Subcutaneous abdominal adipose tissue (tissue), 5 donors: ENCODE measurements at regions not wholly inside any gene's neighbourhood (a gene's known extent, or its start where the extent isn't known, plus 50 kb on each side); places are given as distances from the start of the nearest gene placed in this dataset.

Experiments
- H3K27ac ChIP-seq: one replicate; pipeline ENCODE4 v1.7.0; 2013; ENCODE audit warnings: low read depth, mild to moderate bottlenecking, inconsistent platforms, low read length, moderate library complexity
- H3K27me3 ChIP-seq, 5 donors: one replicate each; pipeline ENCODE4 v1.7.0; 2013; ENCODE audit warnings: low read length in 5 of 5, inconsistent platforms in 1 of 5; ENCODE audit not compliant: control insufficient read depth in 5 of 5, insufficient read depth in 4 of 5
- H3K36me3 ChIP-seq, 5 donors: one replicate each; pipeline ENCODE4 v1.7.0; 2013; ENCODE audit warnings: low read length in 5 of 5; ENCODE audit not compliant: control insufficient read depth in 5 of 5, insufficient read depth in 5 of 5
- H3K4me1 ChIP-seq, 5 donors: one replicate each; pipeline ENCODE4 v1.7.0; 2013; ENCODE audit warnings: low read length in 5 of 5, mild to moderate bottlenecking in 3 of 5, moderate library complexity in 1 of 5; ENCODE audit not compliant: control insufficient read depth in 5 of 5, insufficient read depth in 5 of 5
- H3K4me3 ChIP-seq, 5 donors: one replicate each; pipeline ENCODE4 v1.7.0; 2013; ENCODE audit warnings: low read length in 5 of 5, low read depth in 1 of 5
- H3K9ac ChIP-seq, 5 donors: one replicate each; pipeline ENCODE4 v1.7.0; 2013; ENCODE audit warnings: low read length in 5 of 5, mild to moderate bottlenecking in 4 of 5, moderate library complexity in 3 of 5
- H3K9me3 ChIP-seq, 5 donors: one replicate each; pipeline ENCODE4 v1.7.0; 2013; ENCODE audit warnings: low read length in 5 of 5; ENCODE audit not compliant: control insufficient read depth in 5 of 5
- donor health status: healthy.
- donor health status: healthy.
- donor health status: healthy.
- donor health status: healthy.
- donor health status: healthy.

GRCh38 chr9:73515216-73515615 lies 363.6 kb downstream of the ANXA1 start:
- Histone ChIP-seq H3K27ac (no peak overlapping the region), H3K9me3 (no peaks in the 10 kb centered on the region), H3K9ac (no peak overlapping the region), H3K4me1 (no peaks in the 10 kb centered on the region), H3K36me3 (no peaks in the 10 kb centered on the region), H3K27me3 (no peaks in the 10 kb centered on the region), H3K4me3 (no peak overlapping the region)

GRCh38 chr9:73523391-73523790 lies 371.7 kb downstream of the ANXA1 start:
- Histone ChIP-seq H3K4me1 (no peaks in the 10 kb centered on the region), H3K4me3 (no peak overlapping the region), H3K9me3 (no peaks in the 10 kb centered on the region)

DNA sequence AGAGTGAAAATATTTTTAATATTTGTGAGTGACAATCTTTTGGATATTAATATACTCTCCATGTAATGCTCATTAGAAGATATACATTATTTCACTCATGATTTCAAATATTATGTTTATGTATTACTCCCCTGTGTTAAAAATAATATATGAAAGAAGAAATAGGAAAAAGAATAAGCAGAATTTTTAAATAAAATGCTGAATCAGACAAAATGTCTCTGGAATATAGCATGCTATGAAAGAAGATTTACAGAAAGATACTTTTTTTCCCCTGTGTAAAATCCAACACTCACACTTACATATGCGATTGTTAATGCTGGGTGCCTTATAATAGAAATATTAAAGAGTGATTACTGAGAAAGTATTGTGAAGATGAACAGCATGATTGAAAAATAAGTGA lies 373.7 kb downstream of the ANXA1 start:
- H3K9ac ChIP-seq: no peak overlapping the region
- no peaks in the 10 kb centered on the region for H3K9me3 ChIP-seq
- H3K27ac ChIP-seq: no peak overlapping the region
- H3K4me1 ChIP-seq: no peaks in the 10 kb centered on the region
- no peak overlapping the region for H3K4me3 ChIP-seq
- H3K36me3 ChIP-seq: no peaks in the 10 kb centered on the region
- H3K27me3 ChIP-seq: no peaks in the 10 kb centered on the region

More at GRCh38 chr9:73523391-73523790, 371.7 kb downstream of the ANXA1 start:
- H3K27ac ChIP-seq: no peak overlapping the region
- H3K27me3 ChIP-seq: no peaks in the 10 kb centered on the region
- no peaks in the 10 kb centered on the region for H3K36me3 ChIP-seq
- no peak overlapping the region for H3K9ac ChIP-seq

GRCh38 chr9:73527521-73527920 lies 375.9 kb downstream of the ANXA1 start:
- H3K36me3 ChIP-seq: no peaks in the 10 kb centered on the region
- H3K4me1 ChIP-seq: no peaks in the 10 kb centered on the region
- H3K27me3 ChIP-seq: no peaks in the 10 kb centered on the region
- H3K4me3 ChIP-seq: no peak overlapping the region
- no peak overlapping the region for H3K9ac ChIP-seq
- H3K27ac ChIP-seq: no peak overlapping the region
- H3K9me3 ChIP-seq: no peaks in the 10 kb centered on the region

DNA sequence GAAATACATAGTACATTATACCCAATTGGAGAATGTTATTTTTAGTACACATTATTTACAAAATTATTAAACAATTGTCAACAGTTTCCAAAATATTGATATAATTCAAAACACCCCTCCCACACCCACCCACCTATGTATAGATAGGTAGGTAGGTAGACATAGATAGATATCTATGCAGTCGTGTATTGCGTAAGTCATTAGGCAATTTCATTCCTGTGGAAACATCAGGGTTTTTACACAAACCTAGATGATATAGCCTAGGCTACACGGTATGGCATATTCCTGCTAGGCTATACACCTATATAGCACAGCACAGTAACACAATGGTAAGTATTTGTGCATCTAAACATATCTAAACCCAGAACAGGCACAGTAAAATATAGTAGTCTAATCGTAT lies 377.3 kb downstream of the ANXA1 start:
- Histone ChIP-seq H3K27me3 (no peaks in the 10 kb centered on the region), H3K9ac (no peak overlapping the region), H3K4me1 (peaks cover 0 to 5% (median 0%) of the 10 kb centered on the region in 5 donors), H3K4me3 (no peak overlapping the region), H3K9me3 (no peaks in the 10 kb centered on the region), H3K27ac (no peak overlapping the region), H3K36me3 (no peaks in the 10 kb centered on the region)

DNA sequence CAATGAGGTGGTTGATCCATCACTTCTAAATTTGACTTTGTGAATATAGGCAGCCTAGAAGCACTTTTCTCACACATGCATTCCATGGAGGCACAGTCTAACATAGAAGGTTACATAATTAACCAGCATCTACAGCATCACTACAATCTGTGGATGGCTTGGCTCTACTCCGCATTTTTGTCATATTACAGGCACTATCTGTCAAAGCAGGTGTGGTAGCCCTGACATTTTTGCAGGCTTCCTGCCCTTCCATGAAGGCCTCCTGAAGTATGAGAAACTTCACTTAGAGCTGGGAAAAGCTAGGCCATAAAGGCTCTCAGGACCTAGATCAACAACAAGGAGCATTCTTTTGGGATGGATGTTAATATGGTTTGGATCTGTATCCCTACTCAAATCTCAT lies 378.0 kb downstream of the ANXA1 start:
- Histone ChIP-seq H3K36me3 (no peaks in the 10 kb centered on the region), H3K4me1 (peaks cover 0 to 5% (median 0%) of the 10 kb centered on the region in 5 donors), H3K4me3 (no peak overlapping the region), H3K27ac (no peak overlapping the region), H3K9ac (no peak overlapping the region), H3K27me3 (no peaks in the 10 kb centered on the region), H3K9me3 (no peaks in the 10 kb centered on the region)

DNA sequence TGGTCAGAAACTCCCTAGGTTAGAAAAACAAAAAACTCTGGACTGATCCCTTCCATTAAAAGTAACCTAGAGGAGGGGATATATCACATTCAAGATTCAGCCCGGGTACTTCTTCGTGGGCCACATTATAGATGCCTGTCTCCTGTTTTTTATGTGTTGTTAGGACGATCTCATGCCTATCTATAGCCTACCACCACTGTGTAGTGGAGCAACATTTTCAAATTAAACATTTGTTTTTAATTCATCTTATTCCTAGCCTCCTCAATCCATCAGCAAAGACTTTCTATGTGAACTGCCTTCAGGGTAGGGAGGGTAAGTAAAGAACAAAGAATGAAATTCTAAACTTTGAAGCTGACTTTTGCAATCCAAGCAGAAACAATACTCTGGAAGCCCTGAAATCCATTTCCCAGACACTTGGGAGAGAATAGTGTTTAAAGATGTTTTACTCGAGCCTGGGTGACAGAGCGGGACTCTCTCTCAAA lies 379.4 kb downstream of the ANXA1 start:
- H3K27ac ChIP-seq: no peak overlapping the region
- no peaks in the 10 kb centered on the region for H3K27me3 ChIP-seq
- H3K4me1 ChIP-seq: peaks cover 0 to 5% (median 0%) of the 10 kb centered on the region in 5 donors
- no peak overlapping the region for H3K9ac ChIP-seq
- H3K4me3 ChIP-seq: no peak overlapping the region
- H3K36me3 ChIP-seq: no peaks in the 10 kb centered on the region
- H3K9me3 ChIP-seq: no peaks in the 10 kb centered on the region

- no peak overlapping the region for H3K27ac ChIP-seq
- H3K4me1 ChIP-seq: peaks cover 0 to 5% (median 0%) of the 10 kb centered on the region in 5 donors
- H3K36me3 ChIP-seq: no peaks in the 10 kb centered on the region
- no peak overlapping the region for H3K4me3 ChIP-seq
- H3K9me3 ChIP-seq: no peaks in the 10 kb centered on the region
- H3K9ac ChIP-seq: no peak overlapping the region
- H3K27me3 ChIP-seq: no peaks in the 10 kb centered on the region
Observed at GRCh38 chr9:73531658-73532057, 380.0 kb downstream of the ANXA1 start.

GRCh38 chr9:73532985-73533384 lies 381.3 kb downstream of the ANXA1 start:
- Histone ChIP-seq H3K36me3 (no peaks in the 10 kb centered on the region), H3K27ac (no peak overlapping the region), H3K4me3 (no peak overlapping the region), H3K27me3 (no peaks in the 10 kb centered on the region), H3K9ac (no peak overlapping the region), H3K9me3 (no peaks in the 10 kb centered on the region), H3K4me1 (peaks cover 0 to 5% (median 0%) of the 10 kb centered on the region in 5 donors)

DNA sequence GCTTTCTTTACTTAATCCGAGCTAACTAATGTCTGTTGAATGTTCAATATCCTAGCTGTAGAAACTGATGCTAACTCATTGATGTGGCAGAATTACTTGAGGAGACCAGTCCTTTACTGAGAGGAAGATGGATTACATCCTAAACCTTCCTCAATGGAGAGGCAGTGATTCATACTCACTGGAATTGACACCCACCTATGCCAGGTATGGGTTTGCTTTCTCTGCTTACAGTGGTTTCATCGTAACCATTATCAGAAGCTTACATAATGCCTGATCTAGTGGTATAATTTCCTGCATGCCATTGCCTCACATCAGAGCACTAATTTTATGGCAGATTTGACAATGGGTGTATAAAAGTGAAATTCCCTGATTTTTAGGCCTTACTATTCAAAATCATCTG lies 384.7 kb downstream of the ANXA1 start:
- no peaks in the 10 kb centered on the region for H3K36me3 ChIP-seq
- H3K9ac ChIP-seq: no peak overlapping the region
- no peaks in the 10 kb centered on the region for H3K27me3 ChIP-seq
- no peaks in the 10 kb centered on the region for H3K9me3 ChIP-seq
- peaks cover 0 to 5% (median 0%) of the 10 kb centered on the region in 5 donors for H3K4me1 ChIP-seq
- H3K4me3 ChIP-seq: no peak overlapping the region
- no peak overlapping the region for H3K27ac ChIP-seq

GRCh38 chr9:73537561-73537960 lies 385.9 kb downstream of the ANXA1 start:
- Histone ChIP-seq H3K27ac (no peak overlapping the region), H3K4me1 (peaks cover 0 to 5% (median 0%) of the 10 kb centered on the region in 5 donors)

More at GRCh38 chr9:73537561-73537960, 385.9 kb downstream of the ANXA1 start:
- Histone ChIP-seq H3K36me3 (no peaks in the 10 kb centered on the region), H3K9ac (no peak overlapping the region), H3K27me3 (no peaks in the 10 kb centered on the region), H3K9me3 (no peaks in the 10 kb centered on the region), H3K4me3 (no peak overlapping the region)
